Liver (tissue), 8 donors: ENCODE measurements at regions not wholly inside any gene's neighbourhood (a gene's known extent, or its start where the extent isn't known, plus 50 kb on each side); places are given as distances from the start of the nearest gene placed in this dataset.

Source experiments
- DNase-seq: peaks from one replicate; pipeline ENCODE4 v3.0.0-alpha.2; 2017; ENCODE audit warnings: low spot score
- H3K27ac ChIP-seq, 2 donors: one replicate each; pipeline ENCODE4 v1.7.0; 2013; ENCODE audit warnings: inconsistent platforms in 2 of 2, low read length in 2 of 2, control low read depth in 1 of 2, low read depth in 1 of 2, mild to moderate bottlenecking in 1 of 2
- H3K27me3 ChIP-seq, 4 donors: one replicate each; pipeline versions ENCODE4 v1.6.1 to v1.7.0; 2013; ENCODE audit warnings: low read length in 3 of 4, inconsistent platforms in 1 of 4, mild to moderate bottlenecking in 1 of 4, moderate library complexity in 1 of 4; ENCODE audit not compliant: control insufficient read depth in 4 of 4, insufficient read depth in 4 of 4
- H3K36me3 ChIP-seq, 4 donors: one replicate each; pipeline versions ENCODE4 v1.6.1 to v1.7.0; 2013; ENCODE audit warnings: low read length in 3 of 4, mild to moderate bottlenecking in 3 of 4, low read depth in 1 of 4, moderate library complexity in 1 of 4; ENCODE audit not compliant: control insufficient read depth in 4 of 4, insufficient read depth in 3 of 4
- H3K4me1 ChIP-seq, 4 donors: one replicate each; pipeline versions ENCODE4 v1.6.1 to v1.7.0; 2013; ENCODE audit warnings: low read length in 3 of 4, mild to moderate bottlenecking in 3 of 4, moderate library complexity in 1 of 4; ENCODE audit not compliant: control insufficient read depth in 4 of 4, insufficient read depth in 4 of 4
- H3K4me3 ChIP-seq, 3 donors: one replicate each; pipeline versions ENCODE4 v1.6.1 to v1.7.0; 2013; ENCODE audit warnings: low read length in 3 of 3, control low read depth in 1 of 3, low read depth in 1 of 3, mild to moderate bottlenecking in 1 of 3
- H3K9ac ChIP-seq, 2 donors: one replicate each; pipeline ENCODE4 v1.7.0; 2013; ENCODE audit warnings: low read length in 2 of 2, mild to moderate bottlenecking in 2 of 2, moderate library complexity in 2 of 2, control low read depth in 1 of 2, low read depth in 1 of 2
- H3K9me3 ChIP-seq, 4 donors: one replicate each; pipeline versions ENCODE4 v1.6.1 to v1.7.0; 2013; ENCODE audit warnings: low read length in 3 of 4; ENCODE audit not compliant: control insufficient read depth in 4 of 4
- CTCF ChIP-seq: fragments of 150-350 bp; IDR thresholded peaks from 2 replicates; pipeline ENCODE4 v1.5.1; 2017; ENCODE audit warnings: improper control_type of control experiment, low read depth, low read length; ENCODE audit not compliant: missing input control
- FOXA1 ChIP-seq: IDR thresholded peaks from 2 replicates; pipeline ENCODE4 v1.6.1; 2016; ENCODE audit warnings: antibody characterized with exemption
- FOXA2 ChIP-seq: IDR thresholded peaks from 2 replicates; pipeline ENCODE4 v1.6.1; 2016; ENCODE audit warnings: antibody characterized with exemption
- GABPA ChIP-seq, 2 donors: IDR thresholded peaks in 1 of 2; conservative IDR thresholded peaks in 1 of 2; 2 replicates each; pipeline ENCODE4 v1.6.1; 2016; ENCODE audit warnings: antibody characterized with exemption in 2 of 2, mild to moderate bottlenecking in 1 of 2, moderate library complexity in 1 of 2
- HNF4A ChIP-seq, 2 donors: conservative IDR thresholded peaks; 2 replicates each; pipeline ENCODE4 v1.6.1; 2016; ENCODE audit warnings: antibody characterized with exemption in 2 of 2, mild to moderate bottlenecking in 2 of 2
- HNF4G ChIP-seq: IDR thresholded peaks from 2 replicates; pipeline ENCODE4 v1.6.1; 2016; ENCODE audit warnings: antibody characterized with exemption
- JUND ChIP-seq, 2 donors: IDR thresholded peaks; 2 replicates each; pipeline ENCODE4 v1.6.1; 2016; ENCODE audit warnings: antibody characterized with exemption in 2 of 2
- MAX ChIP-seq: IDR thresholded peaks from 2 replicates; pipeline ENCODE4 v1.6.1; 2016; ENCODE audit warnings: antibody characterized with exemption
- NR2F2 ChIP-seq: IDR thresholded peaks from 2 replicates; pipeline ENCODE4 v1.6.1; 2016; ENCODE audit warnings: antibody characterized with exemption
- RAD21 ChIP-seq, 2 donors: IDR thresholded peaks; 2 replicates each; pipeline ENCODE4 v1.6.1; 2016; ENCODE audit warnings: antibody characterized with exemption in 2 of 2, mild to moderate bottlenecking in 2 of 2
- RXRA ChIP-seq, 2 donors: IDR thresholded peaks; 2 replicates each; pipeline ENCODE4 v1.6.1; 2017 to 2018; ENCODE audit warnings: antibody characterized with exemption in 2 of 2, mild to moderate bottlenecking in 1 of 2
- TAF1 ChIP-seq: conservative IDR thresholded peaks from 2 replicates; pipeline ENCODE4 v1.6.1; 2016; ENCODE audit warnings: antibody characterized with exemption, mild to moderate bottlenecking
- YY1 ChIP-seq: IDR thresholded peaks from 2 replicates; pipeline ENCODE4 v1.6.1; 2016; ENCODE audit warnings: antibody characterized with exemption, mild to moderate bottlenecking
- ZBTB33 ChIP-seq: IDR thresholded peaks from 2 replicates; pipeline ENCODE4 v1.6.1; 2016; ENCODE audit warnings: antibody characterized with exemption
- WGBS: extraction: QIAGEN DNeasy Blood & Tissue Kit; methylation state at CpG from one replicate; pipeline ENCODE4 v1.1.7; 2013; 5-methylcytosine and 5-hydroxymethylcytosine counted together
- donor health status: healthy.
- donor health status: healthy.
- donor health status: healthy.
- donor health status: healthy.
- donor health status: healthy.

- TF ChIP-seq HNF4G (no peak), JUND (IDR thresholded peaks at IDR 0.05) (no peak), ZBTB33 (no peak), RAD21 (IDR thresholded peaks at IDR 0.05) (no peak)
These were observed 194.3 kb upstream of the RPL38 start (continued) for GRCh38 chr17:74009056-74009625.

- no peak overlapping the region for H3K4me3 ChIP-seq
- DNase-seq, result no peak
- peaks cover 0 to 14% (median 2%) of the 10 kb centered on the region in 4 donors for H3K27me3 ChIP-seq
- 58% methylated on average over 10 of the region's 10 CpGs for WGBS
- no peaks in the 10 kb centered on the region for H3K4me1 ChIP-seq
- no peaks in the 10 kb centered on the region for H3K36me3 ChIP-seq
- peaks cover 3 to 7% (median 6%) of the 10 kb centered on the region in 4 donors for H3K9me3 ChIP-seq
- H3K9ac ChIP-seq, result no peak overlapping the region
- TF ChIP-seq HNF4G (no peak), HNF4A (conservative IDR thresholded peaks at IDR 0.05) (no peak), JUND (IDR thresholded peaks at IDR 0.05) (no peak), GABPA (IDR thresholded peaks at IDR 0.05 in 1 of 2, conservative IDR thresholded peaks at IDR 0.05 in 1 of 2) (no peak), NR2F2 (no peak), FOXA2 (no peak), ZBTB33 (no peak), YY1 (no peak), RXRA (IDR thresholded peaks at IDR 0.05) (no peak), MAX (no peak), TAF1 (no peak)
- H3K27ac ChIP-seq, result no peak overlapping the region
These were observed 192.6 kb upstream of the RPL38 start for GRCh38 chr17:74010903-74011302.

GRCh38 chr17:74011966-74012365 is 191.5 kb upstream of the RPL38 start:
- Histone ChIP-seq H3K9ac (no peak overlapping the region), H3K4me1 (no peaks in the 10 kb centered on the region), H3K27me3 (peaks cover 0 to 11% (median 2%) of the 10 kb centered on the region in 4 donors), H3K4me3 (no peak overlapping the region), H3K9me3 (peaks cover 3 to 7% (median 6%) of the 10 kb centered on the region in 4 donors), H3K27ac (no peak overlapping the region), H3K36me3 (no peaks in the 10 kb centered on the region)
- TF ChIP-seq TAF1 (no peak), FOXA1 (no peak), JUND (IDR thresholded peaks at IDR 0.05) (no peak), CTCF (no peak), HNF4A (conservative IDR thresholded peaks at IDR 0.05) (no peak), ZBTB33 (no peak), YY1 (no peak)
- WGBS, result 22% methylated on average over 7 of the region's 7 CpGs
- no peak for DNase-seq
